ENCODE measurements at regions not wholly inside any gene's neighbourhood (a gene's known extent, or its start where the extent isn't known, plus 50 kb on each side); places are given as distances from the start of the nearest gene placed in this dataset.

- Histone ChIP-seq H3K27ac (no peak overlapping the region), H3K27me3 (ENCODE audit: insufficient read depth in 3 of 3, low read length in 2 of 3) (no peaks in the 10 kb centered on the region), H3K9me3 (no peaks in the 10 kb centered on the region), H3K4me1 (no peaks in the 10 kb centered on the region), H3K36me3 (ENCODE audit: insufficient read depth in 1 of 2, low read depth in 1 of 2) (no peaks in the 10 kb centered on the region), H3K4me3 (no peak overlapping the region)
- intact Hi-C loops (cut with DNase I) = no loop called here
- no peak for DNase-seq
- 96 to 98% (median 97%) methylated on average over 1 of the region's 1 CpG for WGBS, 3 donors
- ATAC-seq = no peak
- TF ChIP-seq, protein P1, sequence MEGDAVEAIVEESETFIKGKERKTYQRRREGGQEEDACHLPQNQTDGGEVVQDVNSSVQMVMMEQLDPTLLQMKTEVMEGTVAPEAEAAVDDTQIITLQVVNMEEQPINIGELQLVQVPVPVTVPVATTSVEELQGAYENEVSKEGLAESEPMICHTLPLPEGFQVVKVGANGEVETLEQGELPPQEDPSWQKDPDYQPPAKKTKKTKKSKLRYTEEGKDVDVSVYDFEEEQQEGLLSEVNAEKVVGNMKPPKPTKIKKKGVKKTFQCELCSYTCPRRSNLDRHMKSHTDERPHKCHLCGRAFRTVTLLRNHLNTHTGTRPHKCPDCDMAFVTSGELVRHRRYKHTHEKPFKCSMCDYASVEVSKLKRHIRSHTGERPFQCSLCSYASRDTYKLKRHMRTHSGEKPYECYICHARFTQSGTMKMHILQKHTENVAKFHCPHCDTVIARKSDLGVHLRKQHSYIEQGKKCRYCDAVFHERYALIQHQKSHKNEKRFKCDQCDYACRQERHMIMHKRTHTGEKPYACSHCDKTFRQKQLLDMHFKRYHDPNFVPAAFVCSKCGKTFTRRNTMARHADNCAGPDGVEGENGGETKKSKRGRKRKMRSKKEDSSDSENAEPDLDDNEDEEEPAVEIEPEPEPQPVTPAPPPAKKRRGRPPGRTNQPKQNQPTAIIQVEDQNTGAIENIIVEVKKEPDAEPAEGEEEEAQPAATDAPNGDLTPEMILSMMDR (IDR thresholded peaks at IDR 0.05) = no peak
These were observed 147.5 kb upstream of the RHOBTB1 start for GRCh38 chr10:61091531-61091930.

- TF ChIP-seq, protein P1 (IDR thresholded peaks at IDR 0.05) = no peak
- H3K4me3 ChIP-seq = no peak overlapping the region
- intact Hi-C loops (cut with DNase I) = no loop called here
- H3K9me3 ChIP-seq = peaks cover 5% of the 10 kb centered on the region
- H3K27ac ChIP-seq = no peak overlapping the region
- 75 to 88% (median 78%) methylated on average over 1 of the region's 1 CpG for WGBS, 3 donors
- no peaks in the 10 kb centered on the region for H3K27me3 ChIP-seq (ENCODE audit: insufficient read depth in 3 of 3, low read length in 2 of 3)
- H3K36me3 ChIP-seq (ENCODE audit: insufficient read depth in 1 of 2, low read depth in 1 of 2) = no peaks in the 10 kb centered on the region
- DNase-seq (no peak), ATAC-seq (no peak)
- H3K4me1 ChIP-seq = no peaks in the 10 kb centered on the region
These were observed 145.3 kb upstream of the RHOBTB1 start for GRCh38 chr10:61089251-61089650.

GRCh38 chr10:61084493-61084892 lies 140.5 kb upstream of the RHOBTB1 start:
- TF ChIP-seq, protein P1 (IDR thresholded peaks at IDR 0.05) = no peak
- peaks cover 6% of the 10 kb centered on the region for H3K9me3 ChIP-seq
- no peak overlapping the region for H3K27ac ChIP-seq
- intact Hi-C loops (cut with DNase I) = no loop called here
- no peak overlapping the region for H3K4me3 ChIP-seq
- no peak for DNase-seq
- ATAC-seq = no peak
- H3K27me3 ChIP-seq (ENCODE audit: insufficient read depth in 3 of 3, low read length in 2 of 3) = no peaks in the 10 kb centered on the region
- H3K4me1 ChIP-seq = no peaks in the 10 kb centered on the region
- H3K36me3 ChIP-seq (ENCODE audit: insufficient read depth in 1 of 2, low read depth in 1 of 2) = no peaks in the 10 kb centered on the region

GRCh38 chr10:61081301-61081700 lies 137.3 kb upstream of the RHOBTB1 start:
- Histone ChIP-seq H3K4me3 (no peak overlapping the region), H3K27me3 (ENCODE audit: insufficient read depth in 3 of 3, low read length in 2 of 3) (no peaks in the 10 kb centered on the region), H3K36me3 (ENCODE audit: insufficient read depth in 1 of 2, low read depth in 1 of 2) (no peaks in the 10 kb centered on the region), H3K4me1 (no peaks in the 10 kb centered on the region), H3K9me3 (peaks cover 6% of the 10 kb centered on the region), H3K27ac (no peak overlapping the region)
- WGBS, 3 donors = 42 to 64% (median 44%) methylated on average over 2 of the region's 2 CpGs
- no peak for ATAC-seq
- intact Hi-C loops (cut with DNase I) = no loop called here
- DNase-seq = no peak
- TF ChIP-seq, protein P1 (IDR thresholded peaks at IDR 0.05) = no peak

DNA sequence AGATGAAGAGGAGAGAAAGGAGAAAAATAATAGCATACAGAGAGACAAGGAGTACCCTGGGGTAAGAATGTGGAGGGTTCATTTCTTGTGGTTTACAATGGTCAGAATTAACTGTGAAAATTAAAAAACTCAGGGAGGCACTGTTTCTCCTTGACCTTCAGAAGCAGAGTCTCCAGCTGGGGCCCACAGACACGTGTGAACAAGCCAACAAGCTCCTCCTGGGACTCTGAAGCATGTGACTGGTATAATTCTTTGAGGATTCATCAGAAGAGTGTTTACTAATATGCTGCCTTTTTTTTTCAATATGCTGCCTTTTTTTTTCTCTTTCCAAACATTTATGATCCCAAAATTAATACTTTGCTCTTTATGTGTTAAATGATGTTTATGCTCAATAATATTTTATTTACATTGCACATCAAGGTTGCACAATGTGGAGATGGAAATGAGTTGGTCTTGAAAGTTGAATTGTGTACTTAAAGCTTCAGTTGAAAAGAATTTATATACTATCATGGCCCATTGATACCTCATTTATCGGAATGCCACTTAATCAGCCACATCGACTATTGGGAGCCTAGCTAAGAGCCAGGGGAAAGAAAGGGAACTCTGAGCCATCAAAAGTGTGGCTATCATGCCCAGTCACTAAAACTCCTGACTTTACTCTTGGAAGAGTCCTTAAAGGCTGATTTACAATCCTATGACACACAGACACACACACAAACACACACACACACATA lies 134.7 kb upstream of the RHOBTB1 start:
- intact Hi-C loops (cut with DNase I) = no loop called here
- Histone ChIP-seq H3K36me3 (ENCODE audit: insufficient read depth in 1 of 2, low read depth in 1 of 2) (no peaks in the 10 kb centered on the region), H3K27ac (no peak overlapping the region), H3K4me1 (no peaks in the 10 kb centered on the region), H3K9me3 (no peaks in the 10 kb centered on the region), H3K27me3 (ENCODE audit: insufficient read depth in 3 of 3, low read length in 2 of 3) (no peaks in the 10 kb centered on the region), H3K4me3 (no peak overlapping the region)
- ATAC-seq (no peak), DNase-seq (no peak)
- TF ChIP-seq, protein P1 (IDR thresholded peaks at IDR 0.05) = no peak
- WGBS, 3 donors = 64 to 74% (median 69%) methylated on average over 3 of the region's 3 CpGs
